Mesodermal cell (in vitro differentiated cells): ENCODE measurements at regions not wholly inside any gene's neighbourhood (a gene's known extent, or its start where the extent isn't known, plus 50 kb on each side); places are given as distances from the start of the nearest gene placed in this dataset.

Experiments
- H3K27ac ChIP-seq: 2 replicates; pipeline ENCODE4 v1.7.0; 2013; ENCODE audit warnings: mild to moderate bottlenecking, low read depth, low read length, moderate library complexity; ENCODE audit not compliant: severe bottlenecking
- H3K36me3 ChIP-seq: 2 replicates; pipeline ENCODE4 v1.7.1; 2013; ENCODE audit warnings: mild to moderate bottlenecking, low read length, moderate library complexity; ENCODE audit not compliant: control insufficient read depth, insufficient read depth
- H3K4me1 ChIP-seq: one replicate; pipeline ENCODE4 v1.7.1; 2013; ENCODE audit warnings: mild to moderate bottlenecking, low read length; ENCODE audit not compliant: insufficient read depth, control insufficient read depth, poor library complexity, severe bottlenecking
- H3K4me3 ChIP-seq: 2 replicates; pipeline ENCODE4 v1.7.0; 2013; ENCODE audit warnings: low read length, control low read depth, mild to moderate bottlenecking; ENCODE audit not compliant: insufficient read depth, poor library complexity, severe bottlenecking; ENCODE audit errors: extremely low read depth
- H3K9me3 ChIP-seq: 2 replicates; pipeline ENCODE4 v1.7.1; 2013; ENCODE audit warnings: mild to moderate bottlenecking, low read length, moderate library complexity; ENCODE audit not compliant: control insufficient read depth
- WGBS, 2 experiments: methylation state at CpG; one replicate each; pipeline ENCODE4 v1.1.5; 2013; ENCODE audit warnings: missing lambda C conversion rate in 2 of 2; ENCODE audit not compliant: insufficient coverage in 2 of 2; 5-methylcytosine and 5-hydroxymethylcytosine counted together

DNA sequence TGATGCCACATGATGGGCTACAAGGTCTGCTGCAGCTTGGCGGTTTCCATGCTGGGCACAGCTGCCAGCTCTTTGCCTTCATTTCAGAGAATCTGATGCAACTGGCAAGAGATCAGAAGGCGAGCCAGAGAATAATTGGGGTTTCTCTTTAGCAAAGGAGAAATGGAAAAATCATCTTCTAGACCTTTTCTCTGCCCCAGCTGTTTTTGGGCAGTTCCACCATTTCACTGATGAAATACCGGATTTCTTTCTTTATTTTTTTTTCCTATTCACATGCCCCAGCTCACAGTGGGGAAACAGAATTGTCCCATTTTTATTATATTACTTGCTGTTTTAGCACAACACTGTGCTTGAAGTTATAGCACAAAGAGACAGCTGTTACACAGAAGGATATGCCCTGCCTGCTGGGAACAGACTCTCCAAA lies 439.3 kb upstream of the GOT2 start:
- no peak overlapping the region for H3K27ac ChIP-seq
- peaks cover 5% of the 10 kb centered on the region for H3K4me1 ChIP-seq
- H3K9me3 ChIP-seq: no peaks in the 10 kb centered on the region
- WGBS, 2 experiments: 71 to 100% methylated on average over 1 to 2 of the region's 3 CpGs
- no peak overlapping the region for H3K4me3 ChIP-seq
- H3K36me3 ChIP-seq: no peaks in the 10 kb centered on the region

- H3K4me3 ChIP-seq: no peak overlapping the region
- H3K27ac ChIP-seq: no peak overlapping the region
- H3K9me3 ChIP-seq: no peaks in the 10 kb centered on the region
- 19 to 20% methylated on average over 8 of the region's 10 CpGs for WGBS, 2 experiments
- no peaks in the 10 kb centered on the region for H3K36me3 ChIP-seq
- peaks cover 5% of the 10 kb centered on the region for H3K4me1 ChIP-seq
These were observed 436.1 kb upstream of the GOT2 start for GRCh38 chr16:59170099-59170712.

DNA sequence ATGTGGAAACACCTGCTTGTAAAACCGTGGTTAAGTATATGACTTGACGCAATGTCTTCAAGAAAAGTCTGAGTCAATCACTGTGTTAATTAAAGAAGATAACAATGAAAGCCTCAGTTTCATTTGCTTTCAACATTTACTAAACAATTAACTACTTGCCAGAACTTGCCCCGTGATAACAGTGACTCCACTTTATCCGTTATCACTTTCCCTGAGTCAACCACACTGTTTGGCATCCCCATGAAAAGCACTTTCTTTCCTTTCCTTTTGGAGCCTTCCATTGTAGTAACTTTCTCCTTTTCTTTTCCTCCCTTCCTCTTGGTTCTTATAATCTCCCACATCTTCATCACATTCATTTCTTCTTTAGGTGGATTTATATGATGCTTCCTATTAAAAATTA lies 435.1 kb upstream of the GOT2 start:
- Histone ChIP-seq H3K4me3 (no peak overlapping the region), H3K36me3 (no peaks in the 10 kb centered on the region), H3K9me3 (no peaks in the 10 kb centered on the region), H3K4me1 (peaks cover 5% of the 10 kb centered on the region), H3K27ac (no peak overlapping the region)
- 23 to 53% methylated on average over 2 to 3 of the region's 4 CpGs for WGBS, 2 experiments

DNA sequence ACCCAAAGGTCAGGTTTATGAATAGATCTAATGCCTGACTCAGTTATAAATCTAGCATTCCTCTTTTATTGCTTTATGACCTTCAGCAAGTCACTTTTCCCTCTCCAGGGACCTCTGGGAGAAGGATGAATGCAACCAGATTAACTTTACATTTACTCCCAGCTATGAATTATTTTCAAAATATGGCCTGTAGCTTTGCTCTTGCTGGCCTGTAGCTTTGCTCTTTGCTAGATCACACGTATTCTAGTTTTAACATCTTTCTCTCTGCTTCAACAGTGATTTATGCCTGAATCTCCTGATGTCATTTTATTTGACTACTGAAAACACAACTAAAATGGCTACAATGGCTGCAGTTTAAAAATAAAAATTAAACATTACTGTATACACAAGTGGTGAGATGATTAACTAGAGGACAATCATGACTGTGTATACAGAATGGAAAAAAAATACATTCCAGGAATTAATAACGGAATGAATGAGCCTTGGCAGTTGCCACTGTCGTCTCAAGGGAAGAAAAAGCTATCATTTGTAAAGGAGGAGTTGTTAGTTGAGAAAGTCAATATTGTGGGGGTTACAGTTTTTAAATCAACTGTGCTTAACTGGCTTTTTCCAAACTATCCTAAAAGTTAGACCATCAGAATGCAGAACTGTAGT lies 434.5 kb upstream of the GOT2 start:
- no peaks in the 10 kb centered on the region for H3K9me3 ChIP-seq
- no peaks in the 10 kb centered on the region for H3K36me3 ChIP-seq
- H3K4me1 ChIP-seq: peaks cover 5% of the 10 kb centered on the region
- WGBS, 2 experiments: 100% methylated on average over 2 to 3 of the region's 3 CpGs
- H3K27ac ChIP-seq: no peak overlapping the region
- no peak overlapping the region for H3K4me3 ChIP-seq

DNA sequence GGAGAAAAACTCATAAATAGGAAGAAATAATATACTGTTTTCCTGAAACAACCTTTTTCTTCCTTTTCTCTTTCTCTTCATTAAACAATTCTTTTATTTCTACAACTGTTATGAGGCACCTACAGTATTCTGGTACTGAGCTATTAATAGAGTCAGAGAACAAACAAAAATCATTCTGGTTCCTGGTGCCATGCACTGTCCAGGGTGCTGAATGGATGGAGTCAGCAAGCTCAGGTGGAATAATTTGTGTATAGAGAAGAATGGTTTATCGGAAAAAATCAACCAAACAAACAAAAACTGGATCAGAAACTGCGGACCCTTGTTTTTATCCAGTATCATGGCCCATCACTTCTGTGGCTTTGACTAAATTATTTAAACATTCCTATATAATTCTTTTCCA lies 430.3 kb upstream of the GOT2 start:
- Histone ChIP-seq H3K27ac (no peak overlapping the region), H3K4me1 (no peaks in the 10 kb centered on the region), H3K9me3 (no peaks in the 10 kb centered on the region), H3K4me3 (no peak overlapping the region), H3K36me3 (no peaks in the 10 kb centered on the region)
- no CpG with 5 or more reads among the region's 2 CpGs for WGBS, 2 experiments

- Histone ChIP-seq H3K4me3 (no peak overlapping the region), H3K36me3 (no peaks in the 10 kb centered on the region), H3K27ac (no peak overlapping the region), H3K4me1 (no peaks in the 10 kb centered on the region), H3K9me3 (no peaks in the 10 kb centered on the region)
- WGBS, 2 experiments: 78 to 100% methylated on average over 1 of the region's 3 CpGs
These were observed 429.4 kb upstream of the GOT2 start for GRCh38 chr16:59163371-59164055.

- H3K9me3 ChIP-seq: no peaks in the 10 kb centered on the region
- no peaks in the 10 kb centered on the region for H3K4me1 ChIP-seq
- WGBS, 2 experiments: 81 to 100% methylated on average over 2 of the region's 3 CpGs
- no peak overlapping the region for H3K27ac ChIP-seq
- H3K4me3 ChIP-seq: no peak overlapping the region
- H3K36me3 ChIP-seq: no peaks in the 10 kb centered on the region
These were observed 427.6 kb upstream of the GOT2 start for GRCh38 chr16:59161679-59162078.

DNA sequence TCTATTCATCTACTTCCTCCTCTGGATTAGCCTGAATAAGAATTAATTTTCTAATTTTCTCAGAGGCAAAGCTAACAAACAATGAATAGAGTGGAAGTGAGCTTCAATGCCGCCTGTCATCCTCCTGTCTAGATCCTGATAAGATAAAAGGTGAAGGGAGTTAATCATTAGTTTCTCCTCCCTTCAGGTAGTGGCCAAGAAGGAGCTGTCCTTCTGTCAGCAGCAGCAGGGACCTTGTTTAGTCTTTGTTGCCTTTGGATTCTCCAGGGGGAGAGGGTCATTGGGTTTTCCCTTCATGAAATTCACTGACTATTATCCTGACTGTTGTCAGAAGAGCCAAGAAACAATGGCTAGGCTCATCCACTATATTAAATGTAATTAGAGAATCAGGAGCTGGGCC lies 420.2 kb upstream of the GOT2 start:
- H3K36me3 ChIP-seq: no peaks in the 10 kb centered on the region
- H3K27ac ChIP-seq: no peak overlapping the region
- WGBS, 2 experiments: 83% methylated on average over 1 of the region's 1 CpG; no CpG with 5 or more reads in 1 of the 2 experiments
- no peak overlapping the region for H3K4me3 ChIP-seq
- H3K4me1 ChIP-seq: no peaks in the 10 kb centered on the region
- H3K9me3 ChIP-seq: no peaks in the 10 kb centered on the region

GRCh38 chr16:59148769-59149155 lies 414.6 kb upstream of the GOT2 start:
- no peak overlapping the region for H3K4me3 ChIP-seq
- no peaks in the 10 kb centered on the region for H3K4me1 ChIP-seq
- WGBS, 2 experiments: 60 to 100% methylated on average over 1 of the region's 2 CpGs
- H3K36me3 ChIP-seq: no peaks in the 10 kb centered on the region
- H3K27ac ChIP-seq: no peak overlapping the region
- H3K9me3 ChIP-seq: no peaks in the 10 kb centered on the region

GRCh38 chr16:59148056-59148768 lies 414.1 kb upstream of the GOT2 start:
- Histone ChIP-seq H3K27ac (no peak overlapping the region), H3K4me3 (no peak overlapping the region), H3K9me3 (no peaks in the 10 kb centered on the region), H3K36me3 (no peaks in the 10 kb centered on the region), H3K4me1 (no peaks in the 10 kb centered on the region)
- 90 to 95% methylated on average over 7 to 8 of the region's 8 CpGs for WGBS, 2 experiments
